SKM-1 (cell line): ENCODE measurements at regions not wholly inside any gene's neighbourhood (a gene's known extent, or its start where the extent isn't known, plus 50 kb on each side); places are given as distances from the start of the nearest gene placed in this dataset.
"Not testable (repeated sequence)": the region's sequence is repeated elsewhere in the genome, so short reads cannot be mapped to it uniquely, and the experiment has no call there.

Experiments
- DNase-seq: peaks from one replicate; lab custom pipeline; 2025; ENCODE audit not compliant: unreplicated experiment; lab: John Stamatoyannopoulos, UW

- no peak for DNase-seq
Observed at GRCh38 chr4:188372058-188372457, 232.8 kb downstream of the TRIML1 start.

GRCh38 chr4:188372829-188373228 is 233.6 kb downstream of the TRIML1 start:
- DNase-seq = no peak

GRCh38 chr4:188374871-188375270 is 235.6 kb downstream of the TRIML1 start:
- DNase-seq = no peak

GRCh38 chr4:188377816-188378215 is 238.6 kb downstream of the TRIML1 start:
- no peak for DNase-seq

GRCh38 chr4:188383180-188383579 is 243.9 kb downstream of the TRIML1 start:
- DNase-seq = no peak

GRCh38 chr4:188387179-188387791 is 248.0 kb downstream of the TRIML1 start:
- no peak for DNase-seq

GRCh38 chr4:188391349-188391748 is 252.1 kb downstream of the TRIML1 start:
- not testable (repeated sequence) for DNase-seq

GRCh38 chr4:188396037-188396436 is 256.8 kb downstream of the TRIML1 start:
- DNase-seq = no peak

GRCh38 chr4:188399834-188400233 is 260.6 kb downstream of the TRIML1 start:
- DNase-seq = no peak

GRCh38 chr4:188400451-188400850 is 261.2 kb downstream of the TRIML1 start:
- no peak for DNase-seq

- no peak for DNase-seq
Observed at GRCh38 chr4:188403272-188403671, 264.0 kb downstream of the TRIML1 start.

- DNase-seq = not testable (repeated sequence)
Observed at GRCh38 chr4:188405071-188405835, 266.0 kb downstream of the TRIML1 start.

GRCh38 chr4:188408244-188409030 is 269.2 kb downstream of the TRIML1 start:
- no peak for DNase-seq

GRCh38 chr4:188409851-188410250 is 270.6 kb downstream of the TRIML1 start:
- DNase-seq = no peak

- DNase-seq = no peak
Observed at GRCh38 chr4:188411805-188412204, 272.6 kb downstream of the TRIML1 start.

- no peak for DNase-seq
Observed at GRCh38 chr4:188412499-188412898, 273.3 kb downstream of the TRIML1 start.

GRCh38 chr4:188414441-188414840 is 275.2 kb downstream of the TRIML1 start:
- no peak for DNase-seq

GRCh38 chr4:188417181-188417580 is 277.9 kb downstream of the TRIML1 start:
- DNase-seq = no peak

GRCh38 chr4:188423039-188423438 is 283.8 kb downstream of the TRIML1 start:
- no peak for DNase-seq

GRCh38 chr4:188428935-188429334 is 289.7 kb downstream of the TRIML1 start:
- no peak for DNase-seq

- no peak for DNase-seq
Observed at GRCh38 chr4:188429965-188430364, 290.7 kb downstream of the TRIML1 start.

GRCh38 chr4:188430384-188430783 is 291.1 kb downstream of the TRIML1 start:
- no peak for DNase-seq
